ENCODE measurements at regions not wholly inside any gene's neighbourhood (a gene's known extent, or its start where the extent isn't known, plus 50 kb on each side); places are given as distances from the start of the nearest gene placed in this dataset.

GRCh38 chr3:104564045-104564643 lies 802.6 kb upstream of the ALCAM start:
- TF ChIP-seq CTCF (IDR thresholded peaks at IDR 0.05) (peak; percentile 16 to 61 (median 52)), POLR2A (IDR thresholded peaks at IDR 0.05) (no peak)
